ENCODE measurements at regions not wholly inside any gene's neighbourhood (a gene's known extent, or its start where the extent isn't known, plus 50 kb on each side); places are given as distances from the start of the nearest gene placed in this dataset.

DNA sequence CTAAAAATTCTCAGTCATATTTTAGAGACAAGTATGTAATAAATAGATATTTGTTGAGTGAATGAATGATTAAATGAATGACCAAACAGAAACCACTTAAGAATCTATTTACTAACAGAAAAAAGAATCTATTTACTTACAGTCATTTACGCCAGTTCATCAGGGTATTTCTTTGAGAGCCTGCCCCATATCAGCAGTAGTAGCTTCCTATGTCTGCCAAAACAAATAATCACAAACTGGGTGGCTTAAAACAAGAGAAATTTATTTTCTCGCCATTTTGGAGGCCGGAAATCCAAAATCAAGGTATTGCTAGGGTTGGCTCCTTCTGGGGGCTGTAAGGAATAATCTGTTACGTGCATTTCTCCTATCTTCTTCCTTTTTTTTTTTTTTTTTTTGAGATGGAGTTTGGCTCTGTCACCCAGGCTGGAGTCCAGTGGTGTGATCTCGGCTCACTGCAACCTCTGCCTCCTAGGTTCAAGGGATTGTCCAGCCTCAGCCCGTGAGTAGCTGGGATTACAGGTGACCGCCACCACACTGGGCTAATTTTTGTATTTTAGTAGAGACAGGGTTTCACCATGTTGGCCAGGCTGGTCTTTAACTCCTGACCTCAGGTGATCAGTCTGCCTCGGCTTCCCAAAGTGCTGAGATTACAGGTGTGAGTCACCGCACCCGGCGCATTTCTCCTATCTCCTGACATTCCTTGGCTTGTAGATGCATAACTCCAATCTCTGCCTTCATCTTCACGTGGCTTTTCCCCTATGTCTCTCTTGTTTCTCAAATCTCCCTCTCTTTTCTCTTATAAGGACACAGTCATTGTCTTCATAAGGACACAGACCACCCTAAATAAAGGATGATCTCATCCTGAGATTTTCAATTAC lies 65.2 kb upstream of the SPPL2A start:
- Histone ChIP-seq H3K27me3 (no peaks in the 10 kb centered on the region), H3K4me1 (ENCODE audit: insufficient read depth) (peaks cover 4% of the 10 kb centered on the region), H4K20me1 (ENCODE audit: insufficient read depth, poor library complexity, severe bottlenecking) (no peaks in the 10 kb centered on the region), H3K9me3 (ENCODE audit: low read depth) (no peaks in the 10 kb centered on the region), H3K27ac (no peak overlapping the region), H3K4me2 (no peak overlapping the region), H3K9me2 (replicated peaks; ENCODE audit: insufficient read depth) (no peaks in the 10 kb centered on the region), H3K4me3 (no peak overlapping the region), H3K79me2 (no peaks in the 10 kb centered on the region), H3K36me3 (replicated peaks; ENCODE audit: insufficient read depth, low read depth) (no peaks in the 10 kb centered on the region), H2AFZ (no peak overlapping the region)
- TF ChIP-seq EZH2 (IDR thresholded peaks at IDR 0.05; ENCODE audit: borderline replicate concordance), result no peak
- no peak for TF ChIP-seq EZH2phosphoT487 (IDR thresholded peaks at IDR 0.05; ENCODE audit: low read depth, severe bottlenecking, unreplicated experiment)
- TF ChIP-seq, protein P1, sequence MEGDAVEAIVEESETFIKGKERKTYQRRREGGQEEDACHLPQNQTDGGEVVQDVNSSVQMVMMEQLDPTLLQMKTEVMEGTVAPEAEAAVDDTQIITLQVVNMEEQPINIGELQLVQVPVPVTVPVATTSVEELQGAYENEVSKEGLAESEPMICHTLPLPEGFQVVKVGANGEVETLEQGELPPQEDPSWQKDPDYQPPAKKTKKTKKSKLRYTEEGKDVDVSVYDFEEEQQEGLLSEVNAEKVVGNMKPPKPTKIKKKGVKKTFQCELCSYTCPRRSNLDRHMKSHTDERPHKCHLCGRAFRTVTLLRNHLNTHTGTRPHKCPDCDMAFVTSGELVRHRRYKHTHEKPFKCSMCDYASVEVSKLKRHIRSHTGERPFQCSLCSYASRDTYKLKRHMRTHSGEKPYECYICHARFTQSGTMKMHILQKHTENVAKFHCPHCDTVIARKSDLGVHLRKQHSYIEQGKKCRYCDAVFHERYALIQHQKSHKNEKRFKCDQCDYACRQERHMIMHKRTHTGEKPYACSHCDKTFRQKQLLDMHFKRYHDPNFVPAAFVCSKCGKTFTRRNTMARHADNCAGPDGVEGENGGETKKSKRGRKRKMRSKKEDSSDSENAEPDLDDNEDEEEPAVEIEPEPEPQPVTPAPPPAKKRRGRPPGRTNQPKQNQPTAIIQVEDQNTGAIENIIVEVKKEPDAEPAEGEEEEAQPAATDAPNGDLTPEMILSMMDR (IDR thresholded peaks at IDR 0.05; ENCODE audit: poor library complexity), result no peak
- no peak for DNase-seq (ENCODE audit: low spot score)
- WGBS (ENCODE audit: low lambda C conversion rate, missing lambda C conversion rate), result 86% methylated on average over 12 of the region's 12 CpGs

DNA sequence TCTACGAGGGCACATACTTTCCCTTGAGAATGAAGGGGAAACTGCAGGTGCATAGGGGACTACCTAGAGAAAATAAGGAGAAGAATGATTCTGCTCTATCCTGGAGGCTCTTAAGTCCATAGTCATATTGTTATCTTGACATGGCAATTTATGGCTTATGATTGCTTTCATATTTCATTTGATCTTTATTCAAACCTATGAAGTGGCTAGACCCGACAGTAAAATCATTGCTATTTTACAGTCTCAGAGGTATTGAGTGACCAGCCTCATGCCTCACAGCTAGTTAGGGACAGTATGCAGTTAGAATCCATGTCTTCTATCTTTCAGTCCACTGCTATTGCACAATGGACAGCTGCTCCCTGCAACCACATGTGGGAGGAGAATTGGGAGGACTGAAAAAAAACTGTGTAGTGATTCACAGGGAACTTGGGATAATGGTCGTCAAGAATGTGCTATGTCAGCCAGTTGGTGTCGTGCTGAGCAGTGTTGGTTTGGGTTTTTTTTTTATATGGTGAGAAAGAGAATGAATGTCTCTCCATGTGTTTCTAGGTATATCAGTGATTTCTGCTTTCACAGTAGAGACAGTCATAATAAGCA lies 63.2 kb upstream of the SPPL2A start:
- no peak overlapping the region for H2AFZ ChIP-seq
- H3K4me1 ChIP-seq (ENCODE audit: insufficient read depth), result peaks cover 4% of the 10 kb centered on the region
- H3K36me3 ChIP-seq (replicated peaks; ENCODE audit: insufficient read depth, low read depth), result no peaks in the 10 kb centered on the region
- no peaks in the 10 kb centered on the region for H3K79me2 ChIP-seq
- H4K20me1 ChIP-seq (ENCODE audit: insufficient read depth, poor library complexity, severe bottlenecking), result no peaks in the 10 kb centered on the region
- H3K4me3 ChIP-seq, result no peak overlapping the region
- peak overlapping the region; percentile 32 for H3K4me2 ChIP-seq
- peak overlapping the region; percentile 53 for H3K27ac ChIP-seq
- no peaks in the 10 kb centered on the region for H3K9me3 ChIP-seq (ENCODE audit: low read depth)
- TF ChIP-seq, protein P1 (IDR thresholded peaks at IDR 0.05; ENCODE audit: poor library complexity), result no peak
- no peak for TF ChIP-seq EZH2 (IDR thresholded peaks at IDR 0.05; ENCODE audit: borderline replicate concordance)
- no peak for TF ChIP-seq EZH2phosphoT487 (IDR thresholded peaks at IDR 0.05; ENCODE audit: low read depth, severe bottlenecking, unreplicated experiment)
- 35% methylated on average over 4 of the region's 4 CpGs for WGBS (ENCODE audit: low lambda C conversion rate, missing lambda C conversion rate)
- no peaks in the 10 kb centered on the region for H3K9me2 ChIP-seq (replicated peaks; ENCODE audit: insufficient read depth)
- peak; percentile 74 for DNase-seq (ENCODE audit: low spot score)
- H3K27me3 ChIP-seq, result no peaks in the 10 kb centered on the region

DNA sequence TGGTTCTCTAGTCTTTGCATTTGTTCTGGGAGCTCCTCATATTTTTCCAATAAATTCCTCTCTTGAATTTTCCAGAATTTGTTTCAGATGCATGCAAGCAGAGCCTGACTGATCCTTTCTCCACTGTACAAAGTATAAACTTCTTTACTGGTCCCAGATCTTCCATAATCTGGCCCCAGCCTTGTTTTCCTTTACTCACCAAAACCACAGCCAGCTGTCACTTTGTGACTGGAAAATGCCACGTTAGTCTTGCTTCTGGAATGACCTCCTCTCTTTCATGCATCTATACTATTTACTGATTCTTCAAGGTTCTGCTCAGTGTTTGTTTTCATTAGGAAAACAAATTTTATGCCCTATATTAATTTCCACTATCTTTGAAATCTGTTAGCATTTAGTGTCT lies 60.4 kb upstream of the SPPL2A start:
- H4K20me1 ChIP-seq (ENCODE audit: insufficient read depth, poor library complexity, severe bottlenecking), result no peaks in the 10 kb centered on the region
- no peaks in the 10 kb centered on the region for H3K9me2 ChIP-seq (replicated peaks; ENCODE audit: insufficient read depth)
- no peaks in the 10 kb centered on the region for H3K79me2 ChIP-seq
- no peak overlapping the region for H3K4me2 ChIP-seq
- no peaks in the 10 kb centered on the region for H3K27me3 ChIP-seq
- H3K4me3 ChIP-seq, result no peak overlapping the region
- TF ChIP-seq EZH2 (IDR thresholded peaks at IDR 0.05; ENCODE audit: borderline replicate concordance) (no peak), EZH2phosphoT487 (IDR thresholded peaks at IDR 0.05; ENCODE audit: low read depth, severe bottlenecking, unreplicated experiment) (no peak)
- TF ChIP-seq, protein P1 (IDR thresholded peaks at IDR 0.05; ENCODE audit: poor library complexity), result no peak
- no peaks in the 10 kb centered on the region for H3K36me3 ChIP-seq (replicated peaks; ENCODE audit: insufficient read depth, low read depth)
- WGBS (ENCODE audit: low lambda C conversion rate, missing lambda C conversion rate), result 58% methylated on average over 1 of the region's 1 CpG
- H3K9me3 ChIP-seq (ENCODE audit: low read depth), result no peaks in the 10 kb centered on the region
- no peak for DNase-seq (ENCODE audit: low spot score)
- no peak overlapping the region for H3K27ac ChIP-seq
- H3K4me1 ChIP-seq (ENCODE audit: insufficient read depth), result peaks cover 4% of the 10 kb centered on the region
- H2AFZ ChIP-seq, result no peak overlapping the region

All from hepatocyte (in vitro differentiated cells).